ENCODE measurements at regions not wholly inside any gene's neighbourhood (a gene's known extent, or its start where the extent isn't known, plus 50 kb on each side); places are given as distances from the start of the nearest gene placed in this dataset.

- Mint-ChIP-seq H3K27ac (no peak overlapping the region), H3K9me3 (no peaks in the 10 kb centered on the region), H3K27me3 (ENCODE audit: insufficient read depth) (peaks cover 3% of the 10 kb centered on the region), H3K4me1 (ENCODE audit: low read depth) (peaks cover 6% of the 10 kb centered on the region; the same call in 1 of the 2 replicates), H3K36me3 (ENCODE audit: low read depth) (no peaks in the 10 kb centered on the region), H3K4me3 (no peak overlapping the region)
- TF ChIP-seq, protein P1, sequence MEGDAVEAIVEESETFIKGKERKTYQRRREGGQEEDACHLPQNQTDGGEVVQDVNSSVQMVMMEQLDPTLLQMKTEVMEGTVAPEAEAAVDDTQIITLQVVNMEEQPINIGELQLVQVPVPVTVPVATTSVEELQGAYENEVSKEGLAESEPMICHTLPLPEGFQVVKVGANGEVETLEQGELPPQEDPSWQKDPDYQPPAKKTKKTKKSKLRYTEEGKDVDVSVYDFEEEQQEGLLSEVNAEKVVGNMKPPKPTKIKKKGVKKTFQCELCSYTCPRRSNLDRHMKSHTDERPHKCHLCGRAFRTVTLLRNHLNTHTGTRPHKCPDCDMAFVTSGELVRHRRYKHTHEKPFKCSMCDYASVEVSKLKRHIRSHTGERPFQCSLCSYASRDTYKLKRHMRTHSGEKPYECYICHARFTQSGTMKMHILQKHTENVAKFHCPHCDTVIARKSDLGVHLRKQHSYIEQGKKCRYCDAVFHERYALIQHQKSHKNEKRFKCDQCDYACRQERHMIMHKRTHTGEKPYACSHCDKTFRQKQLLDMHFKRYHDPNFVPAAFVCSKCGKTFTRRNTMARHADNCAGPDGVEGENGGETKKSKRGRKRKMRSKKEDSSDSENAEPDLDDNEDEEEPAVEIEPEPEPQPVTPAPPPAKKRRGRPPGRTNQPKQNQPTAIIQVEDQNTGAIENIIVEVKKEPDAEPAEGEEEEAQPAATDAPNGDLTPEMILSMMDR (IDR thresholded peaks at IDR 0.05), result no peak
- DNase-seq, result no peak
These were observed 143.5 kb upstream of the CIBAR2 start for GRCh38 chr16:85255777-85256176.

DNA sequence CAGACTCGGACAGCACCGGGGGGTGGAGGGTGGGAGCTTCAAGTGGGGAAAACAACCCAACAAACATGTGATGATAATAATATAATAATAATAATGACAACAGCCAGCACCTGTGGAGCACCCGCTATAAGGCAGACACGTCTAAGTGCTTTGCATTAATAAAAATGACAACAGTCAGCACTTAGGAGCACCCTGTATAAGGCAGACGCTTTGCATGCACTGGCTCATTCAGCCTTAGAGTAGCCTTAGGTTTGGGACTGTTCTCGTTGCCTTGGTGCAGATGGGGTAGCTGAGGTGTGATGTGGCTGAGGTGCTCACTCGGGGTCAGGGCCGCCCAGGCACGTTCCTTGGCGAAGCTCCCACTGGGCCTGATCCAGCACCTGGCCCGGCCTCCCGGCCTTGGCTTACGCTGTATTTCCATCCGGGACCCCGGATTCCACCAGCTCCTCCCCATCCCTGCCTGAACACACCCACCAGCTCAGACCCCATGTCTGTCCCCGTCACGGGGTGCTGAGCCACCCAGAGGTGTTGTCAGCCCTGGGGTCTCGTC lies 144.0 kb upstream of the CIBAR2 start:
- H3K4me3 Mint-ChIP-seq, result no peak overlapping the region
- peaks cover 6% of the 10 kb centered on the region; the same call in 1 of the 2 replicates for H3K4me1 Mint-ChIP-seq (ENCODE audit: low read depth)
- no peak overlapping the region for H3K27ac Mint-ChIP-seq
- no peaks in the 10 kb centered on the region for H3K9me3 Mint-ChIP-seq
- no peak for DNase-seq
- H3K36me3 Mint-ChIP-seq (ENCODE audit: low read depth), result no peaks in the 10 kb centered on the region
- TF ChIP-seq, protein P1 (IDR thresholded peaks at IDR 0.05), result no peak
- peaks cover 3% of the 10 kb centered on the region for H3K27me3 Mint-ChIP-seq (ENCODE audit: insufficient read depth)

DNA sequence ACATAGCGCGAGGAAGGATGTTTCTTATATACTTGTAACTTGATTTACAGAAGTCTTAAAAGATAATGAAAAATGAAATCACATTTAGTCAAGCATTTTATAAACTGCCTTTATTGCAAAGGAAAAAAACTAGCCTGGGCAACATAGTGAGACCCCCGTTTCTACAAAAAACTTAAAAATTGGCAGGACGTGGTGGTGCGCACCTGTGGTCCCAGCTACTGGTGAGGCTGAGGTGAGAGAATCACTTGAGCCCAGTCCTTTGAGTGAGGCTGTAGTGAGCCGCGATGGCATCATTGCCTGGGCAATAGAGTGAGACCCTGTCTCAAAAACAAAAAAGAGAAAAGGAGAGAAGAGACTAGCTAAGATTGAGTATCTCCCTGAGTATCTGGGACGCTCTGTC lies 145.2 kb upstream of the CIBAR2 start:
- Mint-ChIP-seq H3K27me3 (ENCODE audit: insufficient read depth) (peaks cover 1% of the 10 kb centered on the region), H3K4me3 (no peak overlapping the region), H3K27ac (no peak overlapping the region), H3K9me3 (no peaks in the 10 kb centered on the region), H3K4me1 (ENCODE audit: low read depth) (peaks cover 6% of the 10 kb centered on the region; the same call in 1 of the 2 replicates), H3K36me3 (ENCODE audit: low read depth) (no peaks in the 10 kb centered on the region)
- no peak for DNase-seq
- TF ChIP-seq, protein P1 (IDR thresholded peaks at IDR 0.05), result no peak

GRCh38 chr16:85258166-85258565 lies 145.9 kb upstream of the CIBAR2 start:
- no peaks in the 10 kb centered on the region for H3K36me3 Mint-ChIP-seq (ENCODE audit: low read depth)
- H3K27me3 Mint-ChIP-seq (ENCODE audit: insufficient read depth), result peaks cover 1% of the 10 kb centered on the region
- TF ChIP-seq, protein P1 (IDR thresholded peaks at IDR 0.05), result no peak
- H3K4me1 Mint-ChIP-seq (ENCODE audit: low read depth), result peaks cover 6% of the 10 kb centered on the region; the same call in 1 of the 2 replicates
- DNase-seq, result no peak
- H3K4me3 Mint-ChIP-seq, result no peak overlapping the region
- H3K9me3 Mint-ChIP-seq, result no peaks in the 10 kb centered on the region
- no peak overlapping the region for H3K27ac Mint-ChIP-seq

DNA sequence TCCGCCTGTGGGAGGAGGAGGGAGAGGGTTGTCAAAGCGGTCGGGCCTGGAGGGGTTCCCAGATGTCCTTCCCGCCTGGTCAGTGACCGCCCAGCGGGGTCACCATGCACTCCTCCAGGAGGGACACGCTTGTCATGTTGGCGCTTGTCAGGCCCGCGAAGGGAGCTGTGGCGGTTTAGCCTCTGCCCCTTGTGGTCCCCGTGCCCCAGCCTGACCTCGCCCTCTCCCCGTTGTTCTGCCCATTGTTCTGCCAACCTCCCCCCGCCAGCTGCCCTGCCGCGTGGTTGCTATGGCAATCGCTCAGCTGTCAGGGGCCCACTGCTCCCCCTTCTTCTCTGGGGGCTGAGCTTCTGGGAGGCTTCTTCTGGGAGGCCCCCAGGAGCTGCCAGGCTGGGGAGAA lies 146.4 kb upstream of the CIBAR2 start:
- Mint-ChIP-seq H3K27me3 (ENCODE audit: insufficient read depth) (peaks cover 1% of the 10 kb centered on the region), H3K9me3 (no peaks in the 10 kb centered on the region), H3K4me1 (ENCODE audit: low read depth) (peaks cover 2% of the 10 kb centered on the region; the same call in 1 of the 2 replicates), H3K27ac (no peak overlapping the region), H3K4me3 (no peak overlapping the region), H3K36me3 (ENCODE audit: low read depth) (no peaks in the 10 kb centered on the region)
- DNase-seq, result no peak
- TF ChIP-seq, protein P1 (IDR thresholded peaks at IDR 0.05), result no peak
